Left renal cortex interstitium (tissue), 4 donors: ENCODE measurements at regions not wholly inside any gene's neighbourhood (a gene's known extent, or its start where the extent isn't known, plus 50 kb on each side); places are given as distances from the start of the nearest gene placed in this dataset.

ENCODE experiments used
- DNase-seq, 4 donors: peaks; one replicate each; pipeline ENCODE4 v3.0.0-alpha.2; 2013; ENCODE audit warnings: low read depth in 4 of 4, low spot score in 2 of 4, missing footprints in 1 of 4

- DNase-seq, result no peak
Measured at GRCh38 chr9:22389271-22389670, 57.4 kb upstream of the DMRTA1 start.

GRCh38 chr9:22392523-22392922 lies 54.1 kb upstream of the DMRTA1 start:
- no peak for DNase-seq

- no peak for DNase-seq
Measured at GRCh38 chr9:22395687-22396141, 50.9 kb upstream of the DMRTA1 start.
